ENCODE measurements at regions not wholly inside any gene's neighbourhood (a gene's known extent, or its start where the extent isn't known, plus 50 kb on each side); places are given as distances from the start of the nearest gene placed in this dataset.

GRCh38 chr7:98691619-98692018, 74.5 kb downstream of the NPTX2 start:
- no peak overlapping the region for H2AFZ ChIP-seq (ENCODE audit: low read length)
- H4K20me1 ChIP-seq (ENCODE audit: insufficient read depth, low read length), result no peaks in the 10 kb centered on the region
- H3K9ac ChIP-seq (ENCODE audit: low read length), result no peak overlapping the region
- H3K27me3 ChIP-seq (replicated peaks; ENCODE audit: insufficient read depth, low read length), result no peaks in the 10 kb centered on the region
- TF ChIP-seq EZH2 (optimal IDR thresholded peaks at IDR 0.05; ENCODE audit: low read depth, low read length) (no peak), EZH2phosphoT487 (IDR thresholded peaks at IDR 0.05; ENCODE audit: low read length) (no peak), CTCF (IDR thresholded peaks at IDR 0.05; ENCODE audit: low read length) (no peak)
- H3K4me2 ChIP-seq (ENCODE audit: low read depth, low read length), result no peak overlapping the region
- no peak overlapping the region for H3K27ac ChIP-seq (ENCODE audit: low read length)
- no peak overlapping the region for H3K4me3 ChIP-seq (ENCODE audit: low read length)
- no peaks in the 10 kb centered on the region for H3K9me2 ChIP-seq (replicated peaks; ENCODE audit: insufficient read depth, low read length)
- H3F3A ChIP-seq (ENCODE audit: insufficient read depth, low read length), result no peaks in the 10 kb centered on the region
- no peaks in the 10 kb centered on the region for H3K9me3 ChIP-seq (replicated peaks; ENCODE audit: insufficient read depth, low read length)
- no peaks in the 10 kb centered on the region for H3K36me3 ChIP-seq (replicated peaks; ENCODE audit: insufficient read depth, low read length)
- no peaks in the 10 kb centered on the region for H3K79me2 ChIP-seq (ENCODE audit: low read length)
- no peaks in the 10 kb centered on the region for H3K4me1 ChIP-seq (ENCODE audit: low read length)
- DNase-seq, result no peak

GRCh38 chr7:98697083-98697482, 80.0 kb downstream of the NPTX2 start:
- no peaks in the 10 kb centered on the region for H3K79me2 ChIP-seq (ENCODE audit: low read length)
- no peaks in the 10 kb centered on the region for H4K20me1 ChIP-seq (ENCODE audit: insufficient read depth, low read length)
- H3K4me2 ChIP-seq (ENCODE audit: low read depth, low read length), result no peak overlapping the region
- H3K4me1 ChIP-seq (ENCODE audit: low read length), result no peaks in the 10 kb centered on the region
- no peaks in the 10 kb centered on the region for H3K9me3 ChIP-seq (replicated peaks; ENCODE audit: insufficient read depth, low read length)
- no peak for DNase-seq
- no peaks in the 10 kb centered on the region for H3F3A ChIP-seq (ENCODE audit: insufficient read depth, low read length)
- no peak overlapping the region for H3K9ac ChIP-seq (ENCODE audit: low read length)
- no peaks in the 10 kb centered on the region for H3K27me3 ChIP-seq (replicated peaks; ENCODE audit: insufficient read depth, low read length)
- no peak overlapping the region for H2AFZ ChIP-seq (ENCODE audit: low read length)
- H3K36me3 ChIP-seq (replicated peaks; ENCODE audit: insufficient read depth, low read length), result no peaks in the 10 kb centered on the region
- TF ChIP-seq EZH2 (optimal IDR thresholded peaks at IDR 0.05; ENCODE audit: low read depth, low read length) (no peak), EZH2phosphoT487 (IDR thresholded peaks at IDR 0.05; ENCODE audit: low read length) (no peak), CTCF (IDR thresholded peaks at IDR 0.05; ENCODE audit: low read length) (no peak)
- H3K27ac ChIP-seq (ENCODE audit: low read length), result no peak overlapping the region
- H3K9me2 ChIP-seq (replicated peaks; ENCODE audit: insufficient read depth, low read length), result no peaks in the 10 kb centered on the region
- no peak overlapping the region for H3K4me3 ChIP-seq (ENCODE audit: low read length)

- Histone ChIP-seq H3K36me3 (replicated peaks; ENCODE audit: insufficient read depth, low read length) (no peaks in the 10 kb centered on the region), H3K9ac (ENCODE audit: low read length) (no peak overlapping the region), H2AFZ (ENCODE audit: low read length) (no peak overlapping the region), H3K4me3 (ENCODE audit: low read length) (no peak overlapping the region), H3K9me2 (replicated peaks; ENCODE audit: insufficient read depth, low read length) (no peaks in the 10 kb centered on the region), H3K9me3 (replicated peaks; ENCODE audit: insufficient read depth, low read length) (no peaks in the 10 kb centered on the region), H3F3A (ENCODE audit: insufficient read depth, low read length) (no peaks in the 10 kb centered on the region), H3K4me2 (ENCODE audit: low read depth, low read length) (no peak overlapping the region), H3K27ac (ENCODE audit: low read length) (no peak overlapping the region), H4K20me1 (ENCODE audit: insufficient read depth, low read length) (no peaks in the 10 kb centered on the region), H3K4me1 (ENCODE audit: low read length) (no peaks in the 10 kb centered on the region), H3K27me3 (replicated peaks; ENCODE audit: insufficient read depth, low read length) (no peaks in the 10 kb centered on the region), H3K79me2 (ENCODE audit: low read length) (no peaks in the 10 kb centered on the region)
- no peak for TF ChIP-seq CTCF (IDR thresholded peaks at IDR 0.05; ENCODE audit: low read length)
- TF ChIP-seq EZH2phosphoT487 (IDR thresholded peaks at IDR 0.05; ENCODE audit: low read length), result no peak
- TF ChIP-seq EZH2 (optimal IDR thresholded peaks at IDR 0.05; ENCODE audit: low read depth, low read length), result no peak
- DNase-seq, result no peak
Measured at GRCh38 chr7:98697485-98698240, 80.6 kb downstream of the NPTX2 start.

All from MM.1S (cell line).